Upper lobe of right lung (tissue), 1 donor: ENCODE measurements at regions not wholly inside any gene's neighbourhood (a gene's known extent, or its start where the extent isn't known, plus 50 kb on each side); places are given as distances from the start of the nearest gene placed in this dataset.

Experiments
- ATAC-seq: fragments of 200-7000 bp; cut with Tn5 transposase; one replicate; pipeline ENCODE4 v1.9.1; 2020; ENCODE audit warnings: mild to moderate bottlenecking, moderate library complexity
- DNase-seq: peaks from one replicate; pipeline ENCODE4 v3.0.0-alpha.2; 2020
- H3K27ac ChIP-seq: fragments of 200-600 bp; one replicate; pipeline ENCODE4 v1.8.0; 2022
- H3K27me3 ChIP-seq: fragments of 200-600 bp; one replicate; pipeline ENCODE4 v1.8.0; 2022; ENCODE audit warnings: mild to moderate bottlenecking
- H3K36me3 ChIP-seq: fragments of 200-600 bp; one replicate; pipeline ENCODE4 v1.8.0; 2022
- H3K4me1 ChIP-seq: fragments of 200-600 bp; one replicate; pipeline ENCODE4 v1.8.0; 2022
- H3K4me3 ChIP-seq: fragments of 200-600 bp; one replicate; pipeline ENCODE4 v1.8.0; 2022; ENCODE audit warnings: mild to moderate bottlenecking
- H3K9me3 ChIP-seq: fragments of 200-600 bp; one replicate; pipeline ENCODE4 v1.8.0; 2022
- intact Hi-C: fragments of 100-400 bp; cut with DNase I; formaldehyde crosslinking; loops from one replicate; pipeline ENCODE4 v1.11.0; 2022
- TF ChIP-seq, protein P1 (sequence below): fragments of 200-600 bp; IDR thresholded peaks from one replicate; pipeline ENCODE4 v1.8.0; 2022; ENCODE audit warnings: antibody characterized with exemption
- donor health status: DM: no; HTN: yes; CAD: no; lungs with severe emphysema.

DNA sequence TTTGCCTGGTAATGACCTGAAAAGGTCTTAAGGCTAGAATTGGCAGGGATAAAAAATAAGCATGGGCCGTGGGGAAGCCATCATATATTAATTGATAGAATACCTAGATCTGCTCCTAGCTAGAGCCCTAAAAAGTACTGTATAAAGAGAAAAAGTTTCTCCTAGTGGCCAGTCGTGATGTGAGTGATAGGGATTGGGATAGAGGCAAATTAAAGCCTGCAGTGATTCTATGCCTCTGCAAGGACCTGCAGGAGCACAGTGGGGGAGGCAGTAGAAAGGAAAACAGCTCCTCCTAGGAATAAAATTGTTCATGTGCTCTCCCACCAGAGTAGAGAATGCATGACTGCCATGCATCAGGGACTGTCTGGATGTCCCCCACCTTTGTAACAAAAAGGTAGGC, 56.2 kb upstream of the FTMT start:
- H3K4me3 ChIP-seq = no peak overlapping the region
- no peaks in the 10 kb centered on the region for H3K4me1 ChIP-seq
- H3K27me3 ChIP-seq = no peaks in the 10 kb centered on the region
- intact Hi-C loops = no loop called here
- no peaks in the 10 kb centered on the region for H3K36me3 ChIP-seq
- TF ChIP-seq, protein P1, sequence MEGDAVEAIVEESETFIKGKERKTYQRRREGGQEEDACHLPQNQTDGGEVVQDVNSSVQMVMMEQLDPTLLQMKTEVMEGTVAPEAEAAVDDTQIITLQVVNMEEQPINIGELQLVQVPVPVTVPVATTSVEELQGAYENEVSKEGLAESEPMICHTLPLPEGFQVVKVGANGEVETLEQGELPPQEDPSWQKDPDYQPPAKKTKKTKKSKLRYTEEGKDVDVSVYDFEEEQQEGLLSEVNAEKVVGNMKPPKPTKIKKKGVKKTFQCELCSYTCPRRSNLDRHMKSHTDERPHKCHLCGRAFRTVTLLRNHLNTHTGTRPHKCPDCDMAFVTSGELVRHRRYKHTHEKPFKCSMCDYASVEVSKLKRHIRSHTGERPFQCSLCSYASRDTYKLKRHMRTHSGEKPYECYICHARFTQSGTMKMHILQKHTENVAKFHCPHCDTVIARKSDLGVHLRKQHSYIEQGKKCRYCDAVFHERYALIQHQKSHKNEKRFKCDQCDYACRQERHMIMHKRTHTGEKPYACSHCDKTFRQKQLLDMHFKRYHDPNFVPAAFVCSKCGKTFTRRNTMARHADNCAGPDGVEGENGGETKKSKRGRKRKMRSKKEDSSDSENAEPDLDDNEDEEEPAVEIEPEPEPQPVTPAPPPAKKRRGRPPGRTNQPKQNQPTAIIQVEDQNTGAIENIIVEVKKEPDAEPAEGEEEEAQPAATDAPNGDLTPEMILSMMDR = no peak
- DNase-seq = no peak
- H3K9me3 ChIP-seq = no peaks in the 10 kb centered on the region
- H3K27ac ChIP-seq = no peak overlapping the region
- no peak for ATAC-seq

DNA sequence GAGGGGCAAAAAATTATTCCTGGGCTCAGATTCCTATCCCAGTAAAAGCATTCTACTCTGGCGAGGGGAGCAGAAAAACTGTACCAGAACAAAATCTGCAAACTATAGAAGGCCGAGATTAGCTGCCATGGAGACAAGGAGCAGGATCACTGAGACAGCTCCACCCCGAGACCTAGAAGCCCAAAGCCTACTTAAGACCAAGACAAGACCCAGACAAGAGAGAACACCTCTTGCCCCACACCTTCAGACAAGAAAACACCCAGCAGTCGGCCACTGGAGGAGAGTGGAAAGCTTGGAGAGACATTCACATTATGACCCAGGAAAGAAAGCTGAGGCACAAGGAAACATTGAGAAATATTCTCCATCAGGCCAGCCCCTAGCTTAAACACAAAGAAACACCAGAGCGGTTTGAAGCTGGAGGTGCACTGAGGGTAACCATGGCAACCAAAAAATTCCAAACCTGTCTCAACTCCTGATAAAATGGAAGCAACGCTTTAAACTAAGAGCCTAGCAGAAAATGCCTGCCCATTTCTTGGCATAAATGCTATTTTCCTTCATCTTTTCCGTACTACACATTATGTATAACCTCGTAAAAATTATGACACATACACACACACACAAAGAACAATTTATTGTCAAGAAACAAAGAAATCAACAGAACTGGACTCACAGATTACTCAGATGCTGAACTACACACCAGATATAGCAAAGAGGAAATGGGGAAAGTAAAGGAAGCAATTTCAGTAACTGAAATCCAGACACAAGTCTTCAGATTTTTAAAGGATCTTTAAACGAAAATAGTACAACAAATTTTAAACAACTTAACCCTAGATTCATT, 53.8 kb upstream of the FTMT start:
- H3K9me3 ChIP-seq = no peaks in the 10 kb centered on the region
- TF ChIP-seq, protein P1 = no peak
- ATAC-seq (no peak), DNase-seq (no peak)
- intact Hi-C loops = no loop called here
- H3K4me3 ChIP-seq = no peak overlapping the region
- no peaks in the 10 kb centered on the region for H3K27me3 ChIP-seq
- no peak overlapping the region for H3K27ac ChIP-seq
- no peaks in the 10 kb centered on the region for H3K4me1 ChIP-seq
- no peaks in the 10 kb centered on the region for H3K36me3 ChIP-seq
